DOHH2 (cell line): ENCODE measurements at regions not wholly inside any gene's neighbourhood (a gene's known extent, or its start where the extent isn't known, plus 50 kb on each side); places are given as distances from the start of the nearest gene placed in this dataset.

Source experiments
- H3F3A ChIP-seq: fragments of 200-600 bp; sonication (generic), shearing (Covaris generic); 2 replicates; pipeline ENCODE4 v1.6.0; 2016; ENCODE audit warnings: antibody characterized with exemption, mild to moderate bottlenecking; ENCODE audit not compliant: control insufficient read depth, insufficient read depth
- H3K27ac ChIP-seq: fragments of 200-600 bp; sonication (generic); 2 replicates; pipeline ENCODE4 v1.5.1; 2014; ENCODE audit warnings: low read depth, mild to moderate bottlenecking, low read length, moderate library complexity
- H3K27me3 ChIP-seq: fragments of 200-600 bp; sonication (generic); 2 replicates; pipeline ENCODE4 v1.6.1; 2014; ENCODE audit warnings: mild to moderate bottlenecking, low read length, mixed read lengths; ENCODE audit not compliant: control insufficient read depth
- H3K36me3 ChIP-seq: fragments of 200-600 bp; sonication (generic); 2 replicates; pipeline ENCODE4 v1.6.1; 2014; ENCODE audit warnings: mild to moderate bottlenecking, low read length, moderate library complexity, mixed read lengths; ENCODE audit not compliant: control insufficient read depth
- H3K4me1 ChIP-seq: fragments of 200-600 bp; sonication (generic); 2 replicates; pipeline ENCODE4 v1.6.1; 2014; ENCODE audit warnings: mild to moderate bottlenecking, low read length, mixed read lengths; ENCODE audit not compliant: control insufficient read depth
- H3K4me2 ChIP-seq: fragments of 200-600 bp; sonication (generic); 2 replicates; pipeline ENCODE4 v1.6.0; 2014; ENCODE audit warnings: mild to moderate bottlenecking, low read length, moderate library complexity
- H3K4me3 ChIP-seq: fragments of 200-600 bp; sonication (generic); 2 replicates; pipeline ENCODE4 v1.5.1; 2014; ENCODE audit warnings: mild to moderate bottlenecking, low read length, mixed read lengths
- H3K79me2 ChIP-seq: fragments of 200-600 bp; sonication (generic); 2 replicates; pipeline ENCODE4 v1.6.1; 2014; ENCODE audit warnings: mild to moderate bottlenecking, low read length, mixed read lengths; ENCODE audit not compliant: control insufficient read depth
- H3K9me2 ChIP-seq: fragments of 200-600 bp; sonication (generic); replicated peaks from 2 replicates; pipeline ENCODE4 v1.6.1; 2014; ENCODE audit warnings: mild to moderate bottlenecking, low read length, mixed read lengths; ENCODE audit not compliant: control insufficient read depth
- H3K9me3 ChIP-seq: fragments of 200-600 bp; sonication (generic); 2 replicates; pipeline ENCODE4 v1.6.1; 2014; ENCODE audit warnings: antibody characterized with exemption, low read length, mixed read lengths; ENCODE audit not compliant: control insufficient read depth, insufficient read depth
- H4K20me1 ChIP-seq: fragments of 200-600 bp; sonication (generic); 2 replicates; pipeline ENCODE4 v1.6.0; 2014; ENCODE audit warnings: low read depth, mild to moderate bottlenecking, antibody characterized with exemption, low read length, moderate library complexity; ENCODE audit not compliant: control insufficient read depth, insufficient read depth
- CTCF ChIP-seq: fragments of 200-600 bp; sonication (generic); IDR thresholded peaks from one replicate; pipeline ENCODE4 v1.5.1; 2014; ENCODE audit warnings: antibody characterized with exemption, mild to moderate bottlenecking, low read depth, low read length; ENCODE audit not compliant: poor library complexity, severe bottlenecking
- EZH2phosphoT487 ChIP-seq: fragments of 200-600 bp; sonication (generic); IDR thresholded peaks from 2 replicates; pipeline ENCODE4 v1.6.1; 2017; ENCODE audit warnings: borderline replicate concordance, mild to moderate bottlenecking, antibody characterized with exemption, low read length, moderate library complexity, mixed read lengths

- peaks cover 36% of the 10 kb centered on the region for H3K27me3 ChIP-seq
Measured at GRCh38 chr10:3010816-3011460, 56.4 kb upstream of the PFKP start.

GRCh38 chr10:3010334-3010733 is 57.0 kb upstream of the PFKP start:
- H4K20me1 ChIP-seq, result no peaks in the 10 kb centered on the region
- H3K36me3 ChIP-seq, result no peaks in the 10 kb centered on the region
- H3K4me2 ChIP-seq, result no peak overlapping the region
- no peak overlapping the region for H3K4me3 ChIP-seq
- H3K9me3 ChIP-seq, result no peaks in the 10 kb centered on the region
- peaks cover 11% of the 10 kb centered on the region for H3K4me1 ChIP-seq
- no peaks in the 10 kb centered on the region for H3K79me2 ChIP-seq
- no peak overlapping the region for H3K27ac ChIP-seq
- H3K27me3 ChIP-seq, result peaks cover 36% of the 10 kb centered on the region
- no peaks in the 10 kb centered on the region for H3K9me2 ChIP-seq
- H3F3A ChIP-seq, result no peaks in the 10 kb centered on the region
- TF ChIP-seq EZH2phosphoT487, result no peak
- no peak for TF ChIP-seq CTCF

More at GRCh38 chr10:3010816-3011460, 56.4 kb upstream of the PFKP start:
- no peaks in the 10 kb centered on the region for H3F3A ChIP-seq
- H3K9me2 ChIP-seq, result no peaks in the 10 kb centered on the region
- no peak overlapping the region for H3K4me2 ChIP-seq
- H3K27ac ChIP-seq, result no peak overlapping the region
- H3K79me2 ChIP-seq, result no peaks in the 10 kb centered on the region
- no peaks in the 10 kb centered on the region for H3K36me3 ChIP-seq
- no peak overlapping the region for H3K4me3 ChIP-seq
- no peaks in the 10 kb centered on the region for H4K20me1 ChIP-seq
- no peaks in the 10 kb centered on the region for H3K9me3 ChIP-seq
- peaks cover 11% of the 10 kb centered on the region for H3K4me1 ChIP-seq
- no peak for TF ChIP-seq CTCF

- no peaks in the 10 kb centered on the region for H3F3A ChIP-seq
- H3K79me2 ChIP-seq, result no peaks in the 10 kb centered on the region
- peaks cover 36% of the 10 kb centered on the region for H3K27me3 ChIP-seq
- no peak overlapping the region for H3K4me3 ChIP-seq
- no peaks in the 10 kb centered on the region for H4K20me1 ChIP-seq
- H3K36me3 ChIP-seq, result no peaks in the 10 kb centered on the region
- no peak overlapping the region for H3K4me2 ChIP-seq
- H3K4me1 ChIP-seq, result peaks cover 11% of the 10 kb centered on the region
- H3K9me3 ChIP-seq, result no peaks in the 10 kb centered on the region
- H3K9me2 ChIP-seq, result no peaks in the 10 kb centered on the region
- H3K27ac ChIP-seq, result no peak overlapping the region
- no peak for TF ChIP-seq CTCF
- no peak for TF ChIP-seq EZH2phosphoT487
Measured at GRCh38 chr10:3009341-3009740, 58.0 kb upstream of the PFKP start.
